ENCODE measurements at regions not wholly inside any gene's neighbourhood (a gene's known extent, or its start where the extent isn't known, plus 50 kb on each side); places are given as distances from the start of the nearest gene placed in this dataset.
"Not testable (repeated sequence)": the region's sequence is repeated elsewhere in the genome, so short reads cannot be mapped to it uniquely, and the experiment has no call there.

- ATAC-seq (no peak), DNase-seq (no peak)
- intact Hi-C loops (cut with DNase I, micrococcal nuclease) = no loop called here
Measured at GRCh38 chr6:10194816-10195672, 219.8 kb downstream of the TFAP2A start.

- ATAC-seq (no peak), DNase-seq (no peak)
- intact Hi-C loops (cut with DNase I, micrococcal nuclease) = no loop called here
Measured at GRCh38 chr6:10193321-10193720, 221.6 kb downstream of the TFAP2A start.

DNA sequence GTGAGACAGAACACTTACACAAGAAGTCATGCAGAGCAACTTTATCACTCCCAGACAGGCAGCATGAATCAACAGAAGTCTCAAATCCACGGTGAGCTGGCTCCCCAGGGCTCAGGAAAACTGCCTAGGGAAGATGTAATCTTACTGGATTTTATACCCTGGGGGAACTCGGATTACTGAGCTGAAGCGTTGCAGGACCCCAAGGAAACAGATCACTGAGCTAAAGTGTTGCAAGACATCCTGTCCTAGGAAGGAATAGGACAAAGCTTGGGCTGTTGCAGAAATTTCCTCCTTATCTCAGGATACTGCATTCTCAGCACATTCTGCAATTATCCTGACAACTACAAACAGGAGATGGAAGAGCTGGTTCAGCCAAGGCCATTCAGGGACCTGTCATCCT, 224.8 kb downstream of the TFAP2A start:
- ATAC-seq = no peak
- DNase-seq = no peak
- intact Hi-C loops (cut with DNase I, micrococcal nuclease) = no loop called here

GRCh38 chr6:10184371-10185227, 230.3 kb downstream of the TFAP2A start:
- DNase-seq = no peak
- no peak for ATAC-seq
- intact Hi-C loops (cut with DNase I, micrococcal nuclease) = no loop called here

- no peak for ATAC-seq
- intact Hi-C loops (cut with DNase I, micrococcal nuclease) = no loop called here
- no peak for DNase-seq
Measured at GRCh38 chr6:10180138-10181074, 234.5 kb downstream of the TFAP2A start.

GRCh38 chr6:10177704-10178103, 237.2 kb downstream of the TFAP2A start:
- intact Hi-C loops (cut with DNase I, micrococcal nuclease) = no loop called here
- no peak for ATAC-seq
- DNase-seq = no peak

- intact Hi-C loops (cut with DNase I, micrococcal nuclease) = no loop called here
- ATAC-seq = no peak
Measured at GRCh38 chr6:10175362-10175761, 239.5 kb downstream of the TFAP2A start.

GRCh38 chr6:10174761-10175160, 240.1 kb downstream of the TFAP2A start:
- intact Hi-C loops (cut with DNase I, micrococcal nuclease) = no loop called here
- ATAC-seq (no peak), DNase-seq (no peak)

More at GRCh38 chr6:10175362-10175761, 239.5 kb downstream of the TFAP2A start:
- no peak for DNase-seq

DNA sequence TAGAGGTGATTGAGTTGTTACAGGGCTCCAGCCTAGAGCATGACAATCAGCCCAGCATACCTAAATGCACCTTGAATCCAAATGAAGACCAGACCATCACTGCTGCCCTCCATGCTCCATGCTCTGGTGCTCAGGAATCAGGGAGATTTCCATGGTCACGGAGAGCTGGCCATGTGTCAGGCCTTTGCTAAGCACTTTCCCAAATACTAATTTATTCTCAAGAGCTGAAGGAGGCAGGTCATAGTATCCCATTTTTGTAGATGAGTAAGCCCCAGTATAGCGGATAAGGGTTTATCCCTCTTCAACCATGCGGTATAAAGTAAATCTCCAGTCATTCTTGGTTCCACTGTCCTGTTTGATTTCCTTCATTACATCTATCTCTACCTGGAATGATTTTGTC, 240.8 kb downstream of the TFAP2A start:
- no peak for DNase-seq
- intact Hi-C loops (cut with DNase I, micrococcal nuclease) = no loop called here
- ATAC-seq = no peak

GRCh38 chr6:10171706-10172105, 243.2 kb downstream of the TFAP2A start:
- intact Hi-C loops (cut with DNase I, micrococcal nuclease); DNase-seq; ATAC-seq: not testable (repeated sequence)

- ATAC-seq (no peak), DNase-seq (no peak)
- intact Hi-C loops (cut with DNase I, micrococcal nuclease) = no loop called here
Measured at GRCh38 chr6:10170816-10171215, 244.1 kb downstream of the TFAP2A start.

GRCh38 chr6:10166031-10166430, 248.8 kb downstream of the TFAP2A start:
- ATAC-seq (no peak), DNase-seq (no peak)
- intact Hi-C loops (cut with DNase I, micrococcal nuclease) = no loop called here

DNA sequence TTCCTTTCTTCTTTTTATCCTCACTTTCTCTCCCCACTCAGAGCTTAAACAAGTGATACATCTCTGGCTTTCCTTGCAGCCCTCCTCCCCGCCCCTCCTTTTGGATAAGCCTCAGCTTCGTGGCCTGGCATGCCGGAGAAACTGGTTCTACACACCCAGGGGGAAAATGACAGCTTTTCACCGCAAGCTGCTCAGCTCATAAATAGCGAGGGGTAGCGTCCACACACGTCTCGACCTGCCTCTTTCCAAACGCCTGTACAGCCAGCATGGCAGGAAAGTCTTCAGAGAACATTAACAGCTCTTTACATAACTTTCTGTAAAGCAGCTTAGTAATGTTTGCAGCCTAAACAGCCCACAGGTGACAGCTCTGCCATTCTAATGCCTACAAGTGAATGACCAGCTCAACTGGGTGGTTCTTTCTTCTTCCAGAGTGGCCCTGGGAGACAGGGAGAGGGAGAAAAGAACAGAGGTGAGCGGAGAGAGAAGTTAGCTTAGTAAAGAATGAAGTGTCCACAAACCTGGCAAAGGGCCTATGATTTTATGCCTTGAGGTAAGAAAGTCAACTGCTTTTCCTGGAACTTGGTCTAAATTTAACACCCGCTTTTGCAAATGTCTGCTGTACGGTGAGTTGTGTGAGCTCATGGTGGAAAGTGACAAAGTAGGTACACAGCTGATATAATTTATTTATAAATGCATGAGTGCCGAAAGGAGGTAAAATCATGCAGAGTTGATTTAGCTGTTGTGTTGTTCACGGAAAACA, 251.5 kb downstream of the TFAP2A start:
- DNase-seq (no peak), ATAC-seq (no peak)
- intact Hi-C loops (cut with DNase I, micrococcal nuclease) = no loop called here

DNA sequence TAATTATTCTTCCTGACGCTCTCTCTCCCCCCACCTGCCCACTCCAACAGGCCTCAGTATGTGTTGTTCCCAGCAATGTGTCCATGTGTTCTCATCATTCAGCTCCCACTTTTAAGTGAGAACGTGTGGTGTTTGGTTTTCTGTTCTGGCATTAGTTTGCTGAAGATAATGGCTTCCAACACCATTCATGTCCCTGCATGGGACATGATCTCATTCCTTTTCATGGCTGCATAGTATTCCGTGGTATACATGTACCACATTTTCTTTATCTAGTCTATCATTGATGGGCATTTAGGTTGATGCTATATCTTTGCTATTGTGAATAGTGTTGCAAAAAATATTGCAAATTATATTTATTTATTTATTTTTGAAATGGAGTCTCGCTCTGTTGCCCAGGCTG, 258.0 kb downstream of the TFAP2A start:
- intact Hi-C loops (cut with DNase I, micrococcal nuclease) = no loop called here
- ATAC-seq (no peak), DNase-seq (no peak)

DNA sequence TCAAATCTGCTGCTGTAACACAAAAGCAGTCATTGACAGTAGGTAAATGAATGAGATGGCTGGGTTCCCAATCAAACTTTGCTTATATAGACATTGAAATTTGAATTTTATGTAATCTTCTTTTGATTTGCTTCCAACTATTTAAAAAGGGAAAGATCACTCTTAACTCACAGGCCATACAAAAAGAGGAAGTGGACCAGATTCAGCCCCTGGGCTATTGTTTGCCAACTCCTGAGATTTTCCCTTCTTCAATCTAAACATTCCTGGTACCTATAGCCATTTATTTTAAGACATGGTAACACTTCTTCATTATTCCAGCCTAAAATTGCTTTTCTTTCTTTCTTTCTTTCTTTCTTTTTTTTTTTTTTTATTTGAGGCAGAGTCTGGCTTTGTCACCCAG, 260.6 kb downstream of the TFAP2A start:
- ATAC-seq = no peak
- intact Hi-C loops (cut with DNase I, micrococcal nuclease) = no loop called here
- no peak for DNase-seq

DNA sequence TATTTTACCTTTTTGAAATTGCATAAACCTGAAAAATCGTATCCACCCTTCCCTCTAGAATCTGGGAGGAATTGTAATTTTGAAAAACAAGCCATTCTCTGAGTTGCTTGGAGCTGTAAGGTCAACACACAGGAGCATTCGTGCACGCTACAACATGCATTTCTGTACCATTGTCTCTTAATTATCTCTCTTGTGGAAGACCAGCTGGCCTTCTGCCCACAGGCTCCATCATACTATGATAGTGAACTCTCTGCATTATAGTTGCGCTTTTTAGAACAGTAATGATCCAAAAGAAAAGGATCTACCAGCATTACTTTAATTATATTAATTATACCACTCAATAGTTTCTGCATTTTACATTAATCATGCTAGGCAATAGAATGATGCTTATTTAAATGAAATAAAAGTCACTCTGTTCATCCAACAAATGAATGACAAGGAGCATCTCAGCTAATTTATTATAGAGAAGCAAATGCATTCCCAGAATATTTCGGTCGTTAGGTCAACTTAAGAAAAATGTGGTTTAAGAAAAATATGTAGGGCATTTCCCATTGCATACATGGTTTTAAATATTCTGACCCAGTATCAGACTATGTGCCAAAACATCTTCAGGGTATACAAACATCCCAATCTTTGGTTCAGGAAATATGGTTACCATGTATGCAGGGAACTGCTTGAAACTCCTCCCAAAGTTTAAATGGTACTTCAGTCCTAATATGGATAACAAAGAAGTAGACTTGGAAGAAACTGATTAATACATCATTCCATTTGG, 263.5 kb downstream of the TFAP2A start:
- ATAC-seq (no peak), DNase-seq (no peak)
- intact Hi-C loops (cut with DNase I, micrococcal nuclease) = no loop called here

GRCh38 chr6:10149603-10150002, 265.3 kb downstream of the TFAP2A start:
- no peak for ATAC-seq
- DNase-seq = no peak
- intact Hi-C loops (cut with DNase I, micrococcal nuclease) = no loop called here

All from left colon (tissue), 2 donors.